IPS-NIHi11 (cell line): ENCODE measurements at regions not wholly inside any gene's neighbourhood (a gene's known extent, or its start where the extent isn't known, plus 50 kb on each side); places are given as distances from the start of the nearest gene placed in this dataset.
"Not testable (repeated sequence)": the region's sequence is repeated elsewhere in the genome, so short reads cannot be mapped to it uniquely, and the experiment has no call there.

Source experiments
- DNase-seq: peaks from one replicate; pipeline ENCODE4 v3.0.0; 2012; ENCODE audit warnings: mixed read lengths, low spot score

GRCh38 chr12:84272324-84272723 lies 640.3 kb downstream of the SLC6A15 start:
- DNase-seq: no peak

GRCh38 chr12:84270470-84271140 lies 642.0 kb downstream of the SLC6A15 start:
- DNase-seq: no peak

DNA sequence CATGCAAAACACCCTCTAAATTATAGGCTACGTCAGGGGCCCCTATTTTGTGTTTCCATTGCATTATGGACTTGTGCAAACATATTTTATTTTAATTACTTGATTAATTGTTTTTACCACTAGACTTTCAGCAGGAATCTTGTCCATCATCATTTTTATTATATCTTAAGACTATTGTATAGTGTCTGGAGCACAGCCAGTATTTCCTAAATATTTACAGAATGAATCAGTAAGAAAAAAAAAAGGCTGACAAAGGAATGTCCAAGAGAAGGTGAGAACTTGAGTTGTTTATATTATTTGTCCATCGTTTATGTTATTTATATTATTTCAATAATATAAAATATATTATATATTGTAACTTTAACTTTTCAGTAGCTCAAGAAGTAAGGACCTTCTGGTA lies 664.7 kb downstream of the SLC6A15 start:
- no peak for DNase-seq

DNA sequence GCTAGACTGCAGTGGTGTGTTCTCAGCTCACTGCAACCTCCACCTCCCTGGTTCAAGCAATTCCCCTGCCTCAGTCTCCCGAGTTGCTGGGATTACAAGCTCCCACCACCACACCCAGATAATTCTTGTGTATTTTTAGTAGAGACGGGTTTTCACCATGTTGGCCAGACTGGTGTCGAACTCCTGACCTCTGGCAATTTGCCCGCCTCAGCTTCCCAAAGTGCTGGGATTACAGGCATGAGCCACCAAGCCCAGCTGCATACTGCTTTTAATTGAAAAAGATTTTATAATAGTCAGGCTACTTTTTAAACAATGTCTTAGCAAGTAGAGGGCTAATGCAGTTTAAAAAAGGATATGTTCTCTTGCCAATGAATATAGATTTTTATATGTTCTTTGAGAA lies 668.9 kb downstream of the SLC6A15 start:
- DNase-seq: no peak

DNA sequence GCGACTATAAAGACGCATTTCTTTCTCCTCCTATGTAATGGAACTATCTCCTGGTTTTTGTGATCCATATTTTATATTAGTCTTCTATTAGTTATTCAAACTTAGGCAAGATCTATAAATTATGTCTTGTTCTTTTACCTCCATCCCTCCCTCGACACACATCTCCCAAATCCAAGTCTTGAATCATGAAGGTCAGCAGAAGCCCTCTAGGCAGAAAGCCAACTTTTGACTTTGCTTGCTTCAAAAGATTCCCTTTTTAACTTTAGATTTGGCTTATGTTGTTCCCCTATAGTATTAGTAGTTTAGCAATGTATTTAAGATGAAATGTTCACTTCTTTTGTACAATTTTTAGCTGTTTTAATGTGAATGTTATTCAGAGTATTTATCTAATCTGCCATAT lies 689.8 kb downstream of the SLC6A15 start:
- DNase-seq: no peak

GRCh38 chr12:84218406-84218805 lies 694.2 kb downstream of the SLC6A15 start:
- DNase-seq: no peak

DNA sequence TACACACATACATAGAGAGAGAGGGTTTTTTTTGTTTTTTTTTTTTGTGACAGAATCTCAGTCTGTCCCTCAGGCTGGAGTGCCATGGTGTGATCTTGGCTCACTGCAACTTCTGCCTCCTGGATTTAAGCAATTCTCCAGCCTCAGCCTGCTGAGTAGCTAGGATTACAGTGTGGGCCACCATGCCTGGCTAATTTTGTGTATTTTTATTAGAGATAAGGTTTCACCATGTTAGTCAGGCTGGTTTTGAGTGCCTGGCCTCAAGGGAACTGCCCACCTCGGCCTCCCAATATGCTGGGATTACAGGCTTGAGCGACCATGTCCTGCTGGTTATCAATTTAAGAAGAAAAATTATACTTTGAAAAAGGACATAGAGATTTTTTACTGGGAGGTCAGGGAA lies 710.6 kb downstream of the SLC6A15 start:
- no peak for DNase-seq

GRCh38 chr12:84198294-84198946 lies 714.2 kb downstream of the SLC6A15 start:
- DNase-seq: no peak

DNA sequence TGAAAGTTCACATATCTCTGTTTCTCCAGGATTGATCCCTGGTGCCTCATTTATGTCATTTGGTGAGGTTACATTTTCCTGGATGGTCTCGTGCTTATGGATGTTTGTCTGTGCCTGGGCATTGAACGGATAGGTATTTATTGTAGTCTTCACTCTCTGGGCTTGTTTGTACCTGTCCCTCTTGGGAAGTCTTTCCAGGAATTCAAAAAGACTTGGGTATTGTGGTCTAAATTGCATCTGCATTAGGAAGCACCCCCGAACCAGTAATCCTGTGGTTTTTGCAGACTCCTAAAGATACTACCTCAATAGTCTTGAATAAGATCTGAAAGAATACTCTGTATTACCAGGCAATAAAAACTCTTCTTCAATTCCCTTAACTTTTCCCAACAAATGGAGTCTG lies 720.8 kb downstream of the SLC6A15 start:
- no peak for DNase-seq

DNA sequence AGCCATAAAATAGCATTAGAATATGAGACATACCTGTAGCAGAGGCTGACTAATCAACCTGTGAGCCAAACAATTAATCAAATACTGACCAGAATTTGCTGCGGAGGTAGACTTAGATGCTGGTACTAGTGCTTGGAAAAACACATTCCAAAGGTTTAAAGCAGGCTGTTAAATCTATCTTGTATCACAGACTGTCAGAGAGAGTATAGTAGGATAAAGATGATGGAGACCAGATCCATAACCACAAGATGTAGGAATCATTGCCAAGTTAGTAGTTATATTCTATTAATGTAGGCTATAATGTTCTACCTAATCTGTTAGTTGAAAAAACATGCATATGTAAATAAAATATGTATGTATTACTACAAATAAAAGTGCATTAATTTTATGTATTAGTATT lies 726.2 kb downstream of the SLC6A15 start:
- no peak for DNase-seq

GRCh38 chr12:84183576-84183975 lies 729.0 kb downstream of the SLC6A15 start:
- DNase-seq: no peak

DNA sequence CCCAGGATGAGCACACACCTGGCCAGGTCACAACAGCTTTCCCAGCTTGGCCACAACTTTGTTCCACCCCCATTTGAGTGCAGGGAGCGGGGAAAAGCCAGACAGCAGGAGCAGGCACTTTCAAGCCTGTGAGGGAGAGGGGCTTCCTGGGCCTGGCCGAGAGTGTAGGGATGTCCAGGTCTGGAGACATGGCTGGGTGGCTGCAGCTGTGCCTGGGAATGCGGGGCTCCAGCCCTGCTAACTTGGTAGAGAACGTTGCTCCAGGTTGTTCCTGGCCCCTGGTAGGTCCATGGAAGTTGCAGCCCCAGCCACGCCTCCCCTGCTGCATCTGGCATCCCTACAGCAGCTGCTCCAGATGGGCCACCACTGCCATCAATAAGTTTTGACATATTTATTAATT lies 738.5 kb downstream of the SLC6A15 start:
- DNase-seq: no peak

GRCh38 chr12:84172823-84173424 lies 739.7 kb downstream of the SLC6A15 start:
- DNase-seq: no peak

DNA sequence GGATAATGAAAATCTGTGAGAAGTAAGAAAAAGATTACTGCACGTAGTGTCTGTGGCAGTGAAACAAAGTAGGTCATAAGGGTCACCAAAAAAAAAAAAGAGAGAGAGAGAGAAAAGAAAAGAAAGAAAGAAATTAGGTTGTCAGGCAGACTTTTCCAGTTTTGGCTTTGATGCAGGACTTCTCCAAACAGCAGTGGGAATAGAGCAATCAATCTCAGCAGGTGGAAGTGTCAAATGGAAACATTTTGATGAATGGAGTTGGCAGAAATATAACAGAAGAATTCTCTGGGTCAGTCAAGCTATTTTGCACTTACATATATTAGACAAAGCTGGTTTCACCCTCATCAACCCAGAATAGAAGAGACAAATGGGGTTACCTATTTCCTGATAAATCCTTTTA lies 745.8 kb downstream of the SLC6A15 start:
- peak; percentile 5 for DNase-seq

DNA sequence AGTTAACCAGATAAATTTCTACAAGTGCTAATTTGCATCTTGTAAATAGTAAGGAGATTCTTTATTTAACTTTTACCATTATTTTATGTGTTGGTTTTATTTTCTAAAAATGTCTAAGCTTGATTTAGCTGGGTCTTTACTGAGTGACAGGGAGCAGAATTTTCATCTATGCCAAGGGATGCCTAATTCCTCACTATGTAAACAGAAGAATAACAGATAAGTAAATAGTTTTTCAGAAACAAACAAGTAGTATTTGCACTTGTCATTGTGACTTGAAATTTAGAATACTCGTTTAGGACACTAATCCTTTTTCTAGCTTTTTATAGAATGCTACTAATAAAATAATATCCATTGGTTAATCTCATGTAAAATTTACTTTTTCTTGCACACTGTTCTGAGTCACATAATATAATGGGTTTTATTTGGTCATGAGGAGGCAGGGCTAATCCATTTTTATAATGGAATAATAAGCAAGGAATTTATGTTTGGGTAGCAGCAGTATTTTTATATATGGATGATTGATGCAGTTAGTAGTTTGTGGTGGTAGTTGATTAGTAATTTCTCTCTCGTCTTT lies 746.5 kb downstream of the SLC6A15 start:
- DNase-seq: no peak

DNA sequence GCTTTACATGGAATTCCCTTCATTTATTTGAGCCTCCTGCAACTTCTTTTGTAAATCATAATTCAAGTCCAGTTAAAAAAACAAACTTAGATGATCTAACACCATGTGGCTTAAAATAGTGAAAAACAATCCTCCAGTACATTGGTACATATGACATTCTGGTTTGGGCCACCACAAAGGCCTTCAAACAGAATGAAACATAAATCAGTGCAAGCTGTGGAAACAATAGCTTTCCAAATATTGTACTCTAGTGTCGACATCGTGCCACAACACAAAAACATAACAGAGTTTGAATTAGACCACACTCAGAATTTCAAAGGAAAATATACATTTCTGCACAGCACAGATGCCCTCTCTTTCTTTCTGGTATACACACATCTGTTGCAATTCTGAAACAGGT lies 751.3 kb downstream of the SLC6A15 start:
- no peak for DNase-seq

DNA sequence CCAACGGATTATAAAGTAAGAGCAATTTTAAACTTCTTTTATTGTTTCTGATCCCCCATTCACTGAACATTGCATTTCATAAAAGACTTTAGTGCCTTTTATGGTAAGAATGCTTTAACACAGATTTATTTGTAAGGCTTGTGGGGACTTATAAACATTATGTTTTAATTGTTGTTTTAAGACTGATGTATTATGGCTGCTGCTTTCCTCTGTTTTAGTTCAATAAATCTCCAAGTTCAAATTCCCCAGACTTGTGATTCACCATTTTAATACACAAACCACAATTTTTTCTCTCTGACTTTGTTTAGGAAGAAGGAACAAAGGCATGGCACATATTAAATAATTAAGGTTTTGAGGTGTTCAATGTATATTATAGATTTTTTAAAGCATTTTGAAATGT lies 753.3 kb downstream of the SLC6A15 start:
- no peak for DNase-seq

- no peak for DNase-seq
These were observed 755.4 kb downstream of the SLC6A15 start for GRCh38 chr12:84157170-84157569.

GRCh38 chr12:84154991-84155930 lies 757.3 kb downstream of the SLC6A15 start:
- DNase-seq: not testable (repeated sequence)

DNA sequence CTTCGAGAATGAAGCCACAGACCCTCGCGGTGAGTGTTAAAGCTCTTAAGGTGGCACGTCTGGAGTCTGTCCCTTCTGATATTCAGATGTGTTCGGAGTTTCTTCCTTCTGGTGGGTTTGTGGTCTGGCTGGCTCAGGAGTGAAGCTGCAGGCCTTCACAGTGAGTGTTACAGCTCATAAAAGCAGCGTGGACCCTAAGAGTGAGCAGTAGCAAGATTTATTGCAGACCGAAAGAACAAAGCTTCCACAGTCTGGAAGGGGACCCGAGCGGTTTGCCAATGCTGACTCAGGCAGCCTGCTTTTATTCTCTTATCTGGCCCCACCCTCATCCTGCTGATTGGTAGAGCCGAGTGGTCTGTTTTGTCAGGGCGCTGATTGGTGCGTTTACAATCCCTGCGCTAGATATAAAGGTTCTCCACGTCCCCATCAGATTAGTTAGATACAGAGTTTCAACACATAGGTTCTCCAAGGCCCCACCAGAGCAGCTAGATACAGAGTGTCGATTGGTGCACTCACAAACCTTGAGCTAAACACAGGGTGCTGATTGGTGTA lies 758.1 kb downstream of the SLC6A15 start:
- not testable (repeated sequence) for DNase-seq

GRCh38 chr12:84150201-84150600 lies 762.4 kb downstream of the SLC6A15 start:
- no peak for DNase-seq

GRCh38 chr12:84148335-84148734 lies 764.3 kb downstream of the SLC6A15 start:
- no peak for DNase-seq
